Right lobe of liver (tissue), 4 donors: ENCODE measurements at regions not wholly inside any gene's neighbourhood (a gene's known extent, or its start where the extent isn't known, plus 50 kb on each side); places are given as distances from the start of the nearest gene placed in this dataset.

Source experiments
- CTCF ChIP-seq, 4 donors: fragments of 200-600 bp in 3 of 4; fragments of 450-650 bp in 1 of 4; IDR thresholded peaks; one replicate each; pipeline versions ENCODE4 v1.5.1 to v1.8.0; 2016 to 2022; ENCODE audit warnings: antibody characterized with exemption in 4 of 4, mild to moderate bottlenecking in 2 of 4
- POLR2A ChIP-seq: fragments of 450-650 bp; IDR thresholded peaks from one replicate; pipeline ENCODE4 v1.6.1; 2017; ENCODE audit warnings: antibody characterized with exemption, mild to moderate bottlenecking
- donor health status: DM: no; HTN: no; CAD: no.
- donor health status: DM: no; HTN: no; CAD: no.
- donor health status: DM: no; HTN: yes; CAD: no.

GRCh38 chr1:91121366-91121765, 99.5 kb upstream of the ZNF644 start:
- TF ChIP-seq CTCF (IDR thresholded peaks at IDR 0.05) (no peak), POLR2A (no peak)
